ENCODE measurements at regions not wholly inside any gene's neighbourhood (a gene's known extent, or its start where the extent isn't known, plus 50 kb on each side); places are given as distances from the start of the nearest gene placed in this dataset.

GRCh38 chr6:167515873-167516507 lies 191.1 kb downstream of the TTLL2 start:
- TF ChIP-seq CTCF (IDR thresholded peaks at IDR 0.05): no peak
- Histone ChIP-seq H3K27ac (no peak overlapping the region), H3K4me3 (no peak overlapping the region), H3K36me3 (no peaks in the 10 kb centered on the region), H3K27me3 (ENCODE audit: low read depth) (no peaks in the 10 kb centered on the region), H3K4me1 (no peaks in the 10 kb centered on the region), H3K9me3 (no peaks in the 10 kb centered on the region)
- ATAC-seq (no peak), DNase-seq (no peak)
- intact Hi-C loops (cut with DNase I): no loop called here

- Histone ChIP-seq H3K27me3 (ENCODE audit: low read depth) (no peaks in the 10 kb centered on the region), H3K4me3 (no peak overlapping the region), H3K36me3 (no peaks in the 10 kb centered on the region), H3K4me1 (no peaks in the 10 kb centered on the region), H3K27ac (no peak overlapping the region), H3K9me3 (no peaks in the 10 kb centered on the region)
- ATAC-seq (no peak), DNase-seq (no peak)
- intact Hi-C loops (cut with DNase I): no loop called here
- no peak for TF ChIP-seq CTCF (IDR thresholded peaks at IDR 0.05)
Observed at GRCh38 chr6:167517254-167517916, 192.5 kb downstream of the TTLL2 start.

GRCh38 chr6:167523426-167523825 lies 198.5 kb downstream of the TTLL2 start:
- intact Hi-C loops (cut with DNase I): no loop called here
- Histone ChIP-seq H3K9me3 (no peaks in the 10 kb centered on the region), H3K27ac (no peak overlapping the region), H3K27me3 (ENCODE audit: low read depth) (no peaks in the 10 kb centered on the region), H3K36me3 (no peaks in the 10 kb centered on the region), H3K4me3 (no peak overlapping the region), H3K4me1 (no peaks in the 10 kb centered on the region)
- ATAC-seq: no peak
- no peak for TF ChIP-seq CTCF (IDR thresholded peaks at IDR 0.05)
- DNase-seq: no peak

- TF ChIP-seq CTCF (IDR thresholded peaks at IDR 0.05): no peak
- H3K9me3 ChIP-seq: no peaks in the 10 kb centered on the region
- DNase-seq (no peak), ATAC-seq (no peak)
- H3K27me3 ChIP-seq (ENCODE audit: low read depth): no peaks in the 10 kb centered on the region
- no peak overlapping the region for H3K4me3 ChIP-seq
- no peak overlapping the region for H3K27ac ChIP-seq
- no peaks in the 10 kb centered on the region for H3K36me3 ChIP-seq
- H3K4me1 ChIP-seq: no peaks in the 10 kb centered on the region
- intact Hi-C loops (cut with DNase I): no loop called here
Observed at GRCh38 chr6:167524261-167525111, 199.6 kb downstream of the TTLL2 start.

GRCh38 chr6:167525774-167526173 lies 200.9 kb downstream of the TTLL2 start:
- Histone ChIP-seq H3K36me3 (no peaks in the 10 kb centered on the region), H3K27me3 (ENCODE audit: low read depth) (no peaks in the 10 kb centered on the region), H3K27ac (no peak overlapping the region), H3K9me3 (no peaks in the 10 kb centered on the region), H3K4me3 (no peak overlapping the region), H3K4me1 (no peaks in the 10 kb centered on the region)
- ATAC-seq: no peak
- intact Hi-C loops (cut with DNase I): no loop called here
- no peak for TF ChIP-seq CTCF (IDR thresholded peaks at IDR 0.05)
- DNase-seq: no peak
